Tibial artery (tissue), 4 donors: ENCODE measurements at regions not wholly inside any gene's neighbourhood (a gene's known extent, or its start where the extent isn't known, plus 50 kb on each side); places are given as distances from the start of the nearest gene placed in this dataset.

ENCODE experiments used
- DNase-seq, 2 donors: peaks; one replicate each; pipeline ENCODE4 v3.0.0-alpha.2; 2019
- H3K27ac ChIP-seq, 2 donors: fragments of 200-600 bp; sonication (generic) in 1 of 2; 1 replicate in 1 of 2; 2 replicates in 1 of 2; pipeline ENCODE4 v1.5.1; 2018 to 2019; ENCODE audit warnings: mild to moderate bottlenecking in 1 of 2
- H3K27me3 ChIP-seq, 2 donors: fragments of 200-600 bp; sonication (generic) in 1 of 2; one replicate each; pipeline versions ENCODE4 v1.5.1 to v1.6.0; 2016 to 2019
- H3K36me3 ChIP-seq, 3 donors: fragments of 200-600 bp; sonication (generic) in 2 of 3; one replicate each; pipeline ENCODE4 v1.5.1; 2016 to 2019; ENCODE audit warnings: mild to moderate bottlenecking in 2 of 3
- H3K4me1 ChIP-seq, 4 donors: fragments of 200-600 bp; sonication (generic) in 2 of 4; 1 replicate in 3 of 4; 2 replicates in 1 of 4; pipeline ENCODE4 v1.5.1; 2016 to 2019
- H3K4me3 ChIP-seq, 2 donors: fragments of 200-600 bp; sonication (generic) in 1 of 2; 1 replicate in 1 of 2; 2 replicates in 1 of 2; pipeline ENCODE4 v1.5.1; 2018 to 2019; ENCODE audit warnings: mild to moderate bottlenecking in 2 of 2
- H3K9me3 ChIP-seq, 3 donors: fragments of 200-600 bp; sonication (generic) in 1 of 3; one replicate each; pipeline ENCODE4 v1.5.1; 2016 to 2019
- intact Hi-C: fragments of 100-400 bp; cut with DNase I; formaldehyde crosslinking; loops from one replicate; pipeline ENCODE4 v1.15.0; 2023; ENCODE audit warnings: low total_unique reads
- TF ChIP-seq, protein P1 (sequence below), 2 experiments: fragments of 200-600 bp in 1 of 2; fragments of 450-650 bp in 1 of 2; IDR thresholded peaks; one replicate each; pipeline ENCODE4 v1.5.1; 2017 to 2019; ENCODE audit warnings: antibody characterized with exemption in 2 of 2, mild to moderate bottlenecking in 1 of 2, moderate library complexity in 1 of 2

DNA sequence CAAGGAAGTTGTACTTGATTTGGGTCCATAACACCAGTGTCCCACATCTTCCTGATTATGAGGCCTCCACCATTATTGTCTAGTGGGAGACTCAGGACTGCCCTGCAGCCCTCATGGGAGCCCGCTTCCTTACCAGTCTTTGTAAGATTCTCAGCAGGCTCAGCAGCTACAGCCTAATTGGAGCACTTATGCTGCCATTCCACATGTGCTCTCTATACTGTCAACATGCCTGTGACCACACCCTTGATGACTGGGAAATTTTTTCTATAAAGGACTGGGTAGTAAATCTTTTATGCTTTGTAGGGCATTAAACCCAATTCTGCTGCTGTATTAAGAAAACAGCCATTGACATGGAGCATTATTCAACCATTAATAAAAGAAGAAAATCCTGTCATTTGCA is 145.5 kb upstream of the IGF1 start:
- intact Hi-C loops: no loop called here
- Histone ChIP-seq H3K36me3 (no peaks in the 10 kb centered on the region), H3K9me3 (peaks cover 0 to 7% (median 5%) of the 10 kb centered on the region in 3 donors), H3K27ac (no peak overlapping the region), H3K4me3 (no peak overlapping the region), H3K27me3 (no peaks in the 10 kb centered on the region), H3K4me1 (no peaks in the 10 kb centered on the region)
- TF ChIP-seq, protein P1, sequence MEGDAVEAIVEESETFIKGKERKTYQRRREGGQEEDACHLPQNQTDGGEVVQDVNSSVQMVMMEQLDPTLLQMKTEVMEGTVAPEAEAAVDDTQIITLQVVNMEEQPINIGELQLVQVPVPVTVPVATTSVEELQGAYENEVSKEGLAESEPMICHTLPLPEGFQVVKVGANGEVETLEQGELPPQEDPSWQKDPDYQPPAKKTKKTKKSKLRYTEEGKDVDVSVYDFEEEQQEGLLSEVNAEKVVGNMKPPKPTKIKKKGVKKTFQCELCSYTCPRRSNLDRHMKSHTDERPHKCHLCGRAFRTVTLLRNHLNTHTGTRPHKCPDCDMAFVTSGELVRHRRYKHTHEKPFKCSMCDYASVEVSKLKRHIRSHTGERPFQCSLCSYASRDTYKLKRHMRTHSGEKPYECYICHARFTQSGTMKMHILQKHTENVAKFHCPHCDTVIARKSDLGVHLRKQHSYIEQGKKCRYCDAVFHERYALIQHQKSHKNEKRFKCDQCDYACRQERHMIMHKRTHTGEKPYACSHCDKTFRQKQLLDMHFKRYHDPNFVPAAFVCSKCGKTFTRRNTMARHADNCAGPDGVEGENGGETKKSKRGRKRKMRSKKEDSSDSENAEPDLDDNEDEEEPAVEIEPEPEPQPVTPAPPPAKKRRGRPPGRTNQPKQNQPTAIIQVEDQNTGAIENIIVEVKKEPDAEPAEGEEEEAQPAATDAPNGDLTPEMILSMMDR (IDR thresholded peaks at IDR 0.05): no peak
- no peak for DNase-seq

DNA sequence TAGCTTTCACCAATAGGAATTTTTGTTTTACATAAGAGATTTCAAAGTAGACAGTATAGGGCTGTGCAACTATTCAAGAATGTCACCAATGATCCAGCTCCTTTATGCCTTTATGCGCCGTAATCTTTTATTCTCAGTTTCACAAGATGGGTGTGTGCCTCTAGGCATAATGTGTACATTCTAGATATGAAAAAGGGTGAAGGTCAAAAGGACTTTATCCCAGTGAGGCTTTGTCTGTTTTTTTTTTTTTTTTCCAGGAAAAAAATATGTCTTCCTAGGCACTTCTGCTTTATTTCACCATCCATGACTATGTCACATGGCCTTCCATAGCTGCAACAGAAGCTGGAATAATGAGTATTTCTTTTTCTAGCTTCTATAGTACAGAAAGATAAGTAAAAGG is 142.3 kb upstream of the IGF1 start:
- no peaks in the 10 kb centered on the region for H3K36me3 ChIP-seq
- H3K9me3 ChIP-seq: peaks cover 0 to 5% (median 2%) of the 10 kb centered on the region in 3 donors
- TF ChIP-seq, protein P1 (IDR thresholded peaks at IDR 0.05): no peak
- no peak for DNase-seq
- H3K27me3 ChIP-seq: no peaks in the 10 kb centered on the region
- H3K4me3 ChIP-seq: no peak overlapping the region
- no peak overlapping the region for H3K27ac ChIP-seq
- no peaks in the 10 kb centered on the region for H3K4me1 ChIP-seq
- intact Hi-C loops: no loop called here

DNA sequence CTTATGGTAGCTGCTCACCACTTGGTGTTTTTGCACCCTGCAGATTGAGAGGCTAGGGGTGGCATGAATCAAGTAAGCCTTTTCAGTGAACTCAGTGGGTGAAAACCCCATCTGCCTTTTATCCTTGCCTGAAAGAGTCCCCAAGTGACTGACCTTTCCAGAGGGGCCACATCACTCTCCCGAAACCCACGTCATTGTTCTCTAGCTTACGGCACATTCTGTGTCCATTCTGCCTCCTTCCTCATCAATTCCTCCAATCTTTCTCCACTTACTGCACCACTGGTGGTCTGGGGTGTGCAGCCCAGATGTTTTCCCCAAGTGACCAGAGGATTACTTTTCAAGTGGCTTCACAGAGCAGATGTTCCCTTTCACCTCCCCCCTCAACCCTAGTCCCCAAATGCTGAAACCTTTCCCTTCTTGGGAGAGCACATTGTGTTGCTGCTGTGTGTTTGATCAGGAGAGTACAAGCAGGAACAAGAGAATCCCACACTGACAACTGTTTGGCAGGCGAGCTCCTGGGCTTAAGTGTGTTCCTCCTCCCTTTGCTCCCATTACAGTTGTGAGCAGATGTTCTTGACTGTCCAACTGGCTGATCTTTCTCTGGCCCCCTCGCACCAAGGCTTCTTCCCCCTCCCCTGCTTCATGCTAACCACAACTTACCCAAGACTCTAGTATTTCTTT is 138.0 kb upstream of the IGF1 start:
- H3K9me3 ChIP-seq: no peaks in the 10 kb centered on the region
- no peaks in the 10 kb centered on the region for H3K4me1 ChIP-seq
- DNase-seq: no peak
- no peak overlapping the region for H3K27ac ChIP-seq
- intact Hi-C loops: no loop called here
- no peak overlapping the region for H3K4me3 ChIP-seq
- TF ChIP-seq, protein P1 (IDR thresholded peaks at IDR 0.05): no peak
- H3K36me3 ChIP-seq: no peaks in the 10 kb centered on the region
- H3K27me3 ChIP-seq: no peaks in the 10 kb centered on the region

- no peak overlapping the region for H3K4me3 ChIP-seq
- intact Hi-C loops: no loop called here
- H3K36me3 ChIP-seq: no peaks in the 10 kb centered on the region
- DNase-seq: no peak
- TF ChIP-seq, protein P1 (IDR thresholded peaks at IDR 0.05): no peak
- no peaks in the 10 kb centered on the region for H3K27me3 ChIP-seq
- no peaks in the 10 kb centered on the region for H3K4me1 ChIP-seq
- no peak overlapping the region for H3K27ac ChIP-seq
- H3K9me3 ChIP-seq: no peaks in the 10 kb centered on the region
These were observed 136.3 kb upstream of the IGF1 start for GRCh38 chr12:102616692-102617091.

GRCh38 chr12:102611995-102612394 is 131.6 kb upstream of the IGF1 start:
- no peak overlapping the region for H3K27ac ChIP-seq
- TF ChIP-seq, protein P1 (IDR thresholded peaks at IDR 0.05): no peak
- no peaks in the 10 kb centered on the region for H3K9me3 ChIP-seq
- H3K27me3 ChIP-seq: no peaks in the 10 kb centered on the region
- no peak overlapping the region for H3K4me3 ChIP-seq
- intact Hi-C loops: no loop called here
- no peaks in the 10 kb centered on the region for H3K4me1 ChIP-seq
- DNase-seq: no peak
- H3K36me3 ChIP-seq: no peaks in the 10 kb centered on the region

DNA sequence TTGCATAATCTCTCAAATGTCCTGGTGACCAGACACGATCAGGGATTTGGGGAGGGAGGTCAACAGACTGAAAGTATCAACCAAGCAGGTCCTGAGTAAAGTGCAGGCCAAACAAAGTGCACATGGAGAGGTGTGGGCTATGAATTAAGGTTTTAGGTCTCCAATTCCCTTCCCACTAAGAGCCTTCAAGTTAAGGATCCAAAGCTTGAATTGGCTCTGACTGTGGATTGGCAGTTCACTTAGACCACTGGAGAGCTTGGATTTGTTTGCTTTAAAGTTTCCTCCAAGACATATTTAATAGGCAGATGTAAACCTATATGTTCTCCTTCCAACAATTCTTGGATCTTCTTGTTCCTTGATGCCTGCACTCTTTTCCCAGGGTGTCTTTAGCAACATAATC is 129.6 kb upstream of the IGF1 start:
- DNase-seq: no peak
- Histone ChIP-seq H3K4me1 (no peaks in the 10 kb centered on the region), H3K36me3 (no peaks in the 10 kb centered on the region), H3K9me3 (no peaks in the 10 kb centered on the region), H3K4me3 (no peak overlapping the region), H3K27ac (no peak overlapping the region), H3K27me3 (no peaks in the 10 kb centered on the region)
- intact Hi-C loops: no loop called here
- TF ChIP-seq, protein P1 (IDR thresholded peaks at IDR 0.05): no peak
